Fibroblast of skin of left quadriceps (primary cell): ENCODE measurements at regions not wholly inside any gene's neighbourhood (a gene's known extent, or its start where the extent isn't known, plus 50 kb on each side); places are given as distances from the start of the nearest gene placed in this dataset.

Experiments
- DNase-seq, 2 experiments: peaks; one replicate each; pipeline ENCODE4 v3.0.0-alpha.2; 2013; ENCODE audit warnings: low read depth in 2 of 2

DNA sequence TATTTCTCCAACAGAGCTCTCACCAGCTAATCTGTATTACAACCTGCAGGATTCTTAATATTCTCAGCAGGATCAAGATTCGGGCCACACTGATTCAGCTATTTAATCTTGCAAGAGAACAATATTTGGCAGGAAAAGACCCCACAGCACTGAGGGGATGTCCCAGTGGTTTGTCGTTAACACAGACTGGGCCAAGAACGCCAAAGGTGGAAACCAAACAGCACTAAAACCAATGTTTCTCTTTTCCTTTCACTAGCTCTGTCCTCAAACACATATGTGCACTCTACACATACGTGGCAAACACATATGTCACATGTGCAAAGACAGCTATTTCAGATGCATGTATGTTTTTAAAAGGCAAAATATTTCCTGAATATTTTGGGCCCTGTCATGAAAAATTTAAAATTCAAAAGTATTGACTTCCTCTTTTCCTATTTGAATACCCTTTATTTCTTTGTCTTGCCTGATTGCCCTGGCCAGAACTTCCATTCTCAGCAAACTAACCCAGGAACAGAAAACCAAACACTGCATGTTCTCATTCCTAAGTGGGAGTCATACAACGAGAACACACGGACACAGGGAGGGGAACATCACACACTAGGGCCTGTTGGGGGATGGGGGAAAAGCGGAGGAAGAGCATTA lies 51.7 kb upstream of the NEBL start:
- DNase-seq, result no peak
